NK-92 treated with Interleukin-12 subunit alpha and Interleukin-12 subunit beta, amount 100 ng/mL, for 24 hours (cell line): ENCODE measurements at regions not wholly inside any gene's neighbourhood (a gene's known extent, or its start where the extent isn't known, plus 50 kb on each side); places are given as distances from the start of the nearest gene placed in this dataset.

ENCODE experiments used
- DNase-seq: peaks from one replicate; lab custom pipeline; 2025; lab: John Stamatoyannopoulos, UW

DNA sequence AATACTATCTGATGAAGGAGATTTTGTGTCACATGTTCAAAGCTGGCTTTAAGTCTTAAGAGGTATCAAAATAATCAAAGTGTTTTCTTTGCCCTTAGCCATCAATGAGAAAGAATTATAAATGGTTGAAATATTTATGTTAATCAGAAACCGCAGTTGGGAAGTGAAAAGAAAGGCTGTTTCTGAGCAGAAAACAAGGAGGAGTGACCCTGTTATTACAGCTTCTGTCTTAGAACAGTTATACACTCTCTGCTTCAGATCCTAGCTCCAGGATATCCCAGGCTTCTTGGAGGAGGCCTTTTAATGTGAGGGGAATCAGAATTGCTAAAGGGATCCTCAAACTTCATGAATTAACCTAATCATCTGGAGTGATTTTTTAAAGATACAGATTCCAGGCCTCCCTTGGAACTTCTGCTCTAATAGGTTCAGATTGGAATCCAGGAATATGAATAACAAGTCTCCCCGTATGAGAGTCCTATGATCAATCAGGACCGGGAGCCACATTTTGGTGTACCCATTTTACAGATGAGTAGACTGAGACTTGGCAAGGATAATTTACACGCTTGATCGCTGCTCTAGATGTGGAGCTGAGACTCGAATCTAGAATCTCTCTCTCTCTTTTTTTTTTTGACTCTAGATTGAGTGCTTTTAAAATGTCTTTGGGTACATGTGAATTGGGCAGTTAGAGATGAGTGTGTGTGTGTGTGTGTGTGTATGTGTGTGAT lies 50.8 kb upstream of the JAG1 start:
- DNase-seq: no peak

DNA sequence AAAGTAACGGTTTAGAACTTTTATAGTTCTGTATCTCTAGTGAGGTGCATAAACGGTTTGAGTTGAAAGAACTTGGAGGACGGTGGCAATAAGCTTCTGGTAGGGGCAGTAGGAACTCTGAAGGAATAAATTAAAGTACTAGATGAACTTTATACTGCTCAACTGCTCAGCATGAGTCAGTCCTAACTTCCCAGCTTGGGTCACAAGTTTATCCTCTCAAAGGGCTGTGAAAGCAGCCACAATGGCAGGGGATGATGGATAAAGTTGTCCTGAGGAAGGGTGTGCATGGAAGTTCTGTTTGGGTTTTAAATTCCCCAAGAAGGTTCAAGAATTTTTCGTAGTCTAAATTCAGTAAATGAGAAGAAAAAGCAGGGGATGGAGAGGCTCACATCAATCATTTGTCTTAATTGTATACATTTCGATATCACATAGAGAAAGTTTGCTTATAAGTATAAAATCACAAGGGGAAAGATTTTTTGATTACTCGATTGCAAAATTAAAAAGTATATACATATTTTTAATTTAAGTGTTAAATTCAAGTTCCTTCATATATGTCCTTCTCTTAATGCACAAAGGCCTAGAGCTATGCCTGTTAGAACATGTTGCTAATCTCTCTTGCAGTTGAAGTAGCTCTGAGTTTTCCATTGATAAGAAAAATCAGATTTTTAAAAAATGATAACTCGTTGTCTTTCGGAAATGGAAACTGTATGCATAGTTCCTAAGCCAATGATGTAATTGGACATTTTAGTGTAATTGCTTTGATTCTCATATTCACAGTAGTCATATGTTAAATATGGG lies 55.3 kb upstream of the JAG1 start:
- no peak for DNase-seq

DNA sequence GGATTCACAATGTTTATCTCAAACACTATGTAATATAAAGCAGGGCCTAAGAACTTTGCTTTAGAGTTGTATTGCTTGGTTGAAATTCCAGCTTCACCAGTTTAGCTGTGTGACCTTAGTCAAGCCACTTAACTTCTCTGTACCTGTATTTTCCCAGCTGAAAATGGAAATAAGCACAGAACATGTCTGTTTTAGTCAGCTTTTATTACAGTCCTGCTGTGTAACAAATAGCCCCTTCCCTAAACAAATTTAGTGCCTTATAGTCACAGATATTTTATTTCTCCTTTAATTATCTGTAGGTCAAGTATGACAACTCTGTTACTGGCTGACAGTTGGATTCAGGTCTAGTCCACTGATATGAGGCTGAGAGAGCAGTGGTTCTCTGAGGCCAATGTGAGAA lies 56.0 kb upstream of the JAG1 start:
- DNase-seq: no peak

DNA sequence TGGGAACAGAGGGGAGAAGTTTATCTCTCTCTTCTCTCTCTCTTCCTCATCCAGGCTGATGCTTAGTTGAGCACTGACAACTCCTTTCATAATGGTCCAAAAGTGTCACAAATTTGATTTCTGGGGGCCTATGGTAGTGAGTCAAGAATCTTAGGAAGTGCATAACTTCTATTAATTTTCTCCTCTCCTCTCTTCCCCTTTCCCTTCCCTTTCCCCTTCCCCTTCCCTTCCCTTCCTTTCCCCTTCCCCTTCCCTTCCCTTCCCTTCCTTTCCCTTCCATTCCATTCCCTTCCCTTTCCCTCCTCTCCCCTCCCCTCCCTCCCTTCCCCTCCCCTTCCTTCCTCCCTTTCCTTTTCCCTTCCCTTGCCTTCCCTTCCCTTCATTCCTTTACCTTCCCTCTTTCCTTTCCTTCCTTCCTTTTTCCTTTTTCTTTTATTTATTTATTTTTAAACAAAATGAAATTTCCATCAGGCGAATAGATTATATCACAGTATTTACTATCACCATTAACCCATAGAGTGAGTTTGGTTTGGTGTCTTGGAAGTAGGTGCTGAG lies 56.9 kb upstream of the JAG1 start:
- no peak for DNase-seq

DNA sequence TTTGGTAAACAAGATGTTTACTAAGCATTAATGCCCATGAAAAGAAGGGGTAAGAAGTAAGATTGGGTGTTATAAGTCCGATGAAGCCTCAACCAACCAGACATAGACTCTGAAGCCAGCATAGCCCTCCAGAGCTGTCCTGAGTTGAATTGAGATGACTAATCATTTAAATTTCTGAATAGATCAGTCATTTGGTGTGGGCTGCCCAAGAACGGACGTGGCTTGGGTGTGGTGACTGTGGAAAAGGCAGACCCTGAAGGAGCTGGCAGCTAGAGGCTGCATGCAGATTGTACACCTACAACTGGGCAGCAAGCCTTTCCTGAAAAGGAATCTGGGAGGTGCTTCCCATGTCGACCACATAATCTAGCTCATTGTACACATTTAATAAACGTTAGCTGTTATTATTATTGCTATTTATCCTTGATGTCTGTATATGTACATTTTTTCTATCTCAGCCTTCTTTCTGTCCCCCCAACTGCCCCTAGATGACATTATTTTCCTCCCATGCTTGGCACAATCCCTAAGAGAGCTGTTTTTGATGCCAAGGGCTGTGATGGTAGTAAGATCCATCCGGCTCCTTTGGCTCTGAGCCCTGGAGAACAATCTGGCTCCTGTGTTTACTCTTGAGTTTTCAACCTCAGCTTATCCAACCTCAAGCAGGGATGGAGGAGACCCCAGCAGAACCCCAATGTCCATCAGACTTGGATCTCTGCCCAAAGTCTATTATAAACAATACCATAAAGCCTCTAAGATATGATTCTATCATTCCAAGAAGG lies 57.6 kb upstream of the JAG1 start:
- DNase-seq: no peak

DNA sequence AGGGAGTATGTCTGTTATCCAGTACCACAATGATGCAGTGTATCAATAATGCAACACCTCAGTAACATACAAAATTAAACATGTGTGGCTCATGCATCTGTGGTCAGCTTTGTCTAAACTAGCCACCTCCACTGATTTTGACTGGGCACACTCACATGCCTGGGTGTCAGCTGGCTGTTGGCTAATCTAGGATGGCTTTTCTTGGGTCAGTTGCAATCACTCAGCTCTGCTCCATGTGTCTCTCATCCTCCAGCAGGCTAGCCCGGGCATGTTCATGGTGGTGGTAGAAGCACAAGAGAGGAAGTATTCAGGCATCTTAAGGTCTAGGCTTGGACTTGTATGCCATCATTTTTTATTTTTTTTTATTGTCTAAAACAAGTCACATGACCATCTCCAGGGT lies 59.3 kb upstream of the JAG1 start:
- DNase-seq: no peak

DNA sequence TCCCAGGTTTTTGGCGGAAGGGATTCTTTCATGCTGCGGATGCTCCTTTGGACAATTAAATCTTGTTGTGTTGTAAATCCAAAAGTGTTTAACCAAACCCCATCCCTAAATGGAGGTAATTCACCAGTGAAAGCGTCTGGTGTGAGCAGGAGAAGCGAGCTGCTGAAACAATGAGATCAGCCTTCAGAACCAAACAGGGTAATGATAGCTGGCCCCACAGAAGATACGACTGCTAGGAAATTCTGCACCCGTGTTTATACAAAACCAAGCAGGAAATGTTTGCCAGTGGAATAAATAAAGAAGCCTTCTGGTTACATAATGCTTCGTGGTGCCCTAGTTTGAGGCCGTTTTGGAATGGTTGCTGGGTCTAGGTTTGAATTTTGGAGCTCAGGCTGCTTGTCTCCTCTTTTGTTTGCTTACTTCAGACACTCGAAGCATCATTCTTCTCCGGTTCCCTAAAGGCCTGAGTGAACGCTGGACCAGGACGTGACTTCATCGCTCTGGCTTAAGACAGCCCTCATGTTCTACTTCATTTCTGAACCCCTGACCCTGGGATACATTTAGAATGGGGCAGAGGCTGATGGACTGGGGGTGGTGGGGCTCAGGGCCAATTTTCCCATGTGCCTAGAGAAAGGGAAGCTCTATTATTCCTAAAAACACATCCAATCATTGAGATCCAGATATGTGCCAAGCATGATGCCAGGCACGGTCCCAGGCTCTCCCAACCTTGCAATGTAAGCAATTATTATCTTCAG lies 61.6 kb upstream of the JAG1 start:
- no peak for DNase-seq

DNA sequence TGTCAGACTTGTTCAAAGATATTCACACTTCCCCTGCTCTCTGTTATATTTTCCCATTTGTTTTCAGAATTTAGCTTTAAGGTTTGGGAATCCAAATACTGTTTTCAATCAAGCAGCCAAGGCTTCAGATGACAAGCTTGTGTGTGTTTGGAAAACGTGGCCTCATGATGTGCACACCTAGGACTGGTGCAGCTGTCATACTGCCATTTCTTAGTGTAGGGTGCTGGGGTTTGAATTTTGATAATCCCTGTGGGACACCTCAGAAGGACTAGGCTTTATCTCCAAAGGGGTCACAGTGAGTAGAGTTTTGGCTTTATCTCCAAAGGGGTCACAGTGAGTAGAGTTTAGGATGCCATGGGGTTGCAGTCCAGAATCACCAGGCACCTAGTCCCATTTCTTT lies 65.3 kb upstream of the JAG1 start:
- DNase-seq: no peak

DNA sequence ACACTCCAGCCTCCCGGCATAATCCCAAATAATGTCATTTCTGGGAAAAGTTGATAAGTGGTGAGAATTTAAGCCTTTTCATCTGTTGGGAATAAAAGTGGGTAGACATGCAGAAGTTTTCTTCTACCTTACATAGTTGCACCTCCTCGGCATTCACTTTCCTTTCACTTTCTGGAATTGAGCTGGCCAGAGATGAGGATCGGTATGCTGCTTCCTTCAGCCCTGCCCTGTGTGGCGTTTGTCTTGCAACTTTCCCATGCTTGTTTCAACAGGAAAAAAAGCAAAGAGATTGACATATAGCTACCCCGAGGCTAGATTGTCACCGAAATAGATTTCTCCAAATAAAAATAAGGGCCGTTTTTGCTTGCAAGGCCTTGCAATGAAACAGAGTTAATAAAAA lies 65.8 kb upstream of the JAG1 start:
- no peak for DNase-seq

DNA sequence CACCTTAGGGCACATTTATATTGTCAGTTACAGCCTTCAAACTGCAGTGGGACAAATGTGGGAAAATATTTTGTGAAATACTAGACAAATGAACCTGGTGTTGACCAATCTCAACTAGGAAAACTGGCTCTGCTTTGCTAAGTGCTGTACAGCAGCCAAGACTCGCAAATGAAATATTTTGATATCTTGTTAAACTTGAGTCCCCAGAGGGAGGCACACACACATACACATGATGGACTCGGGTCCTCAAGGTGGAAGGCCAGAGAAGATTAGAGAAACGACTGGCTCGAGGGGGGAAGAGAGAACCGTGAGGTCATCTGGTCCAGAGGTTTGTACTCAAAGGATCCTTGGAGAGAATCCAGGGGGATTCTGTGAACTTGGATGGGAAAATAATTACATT lies 67.3 kb upstream of the JAG1 start:
- no peak for DNase-seq

DNA sequence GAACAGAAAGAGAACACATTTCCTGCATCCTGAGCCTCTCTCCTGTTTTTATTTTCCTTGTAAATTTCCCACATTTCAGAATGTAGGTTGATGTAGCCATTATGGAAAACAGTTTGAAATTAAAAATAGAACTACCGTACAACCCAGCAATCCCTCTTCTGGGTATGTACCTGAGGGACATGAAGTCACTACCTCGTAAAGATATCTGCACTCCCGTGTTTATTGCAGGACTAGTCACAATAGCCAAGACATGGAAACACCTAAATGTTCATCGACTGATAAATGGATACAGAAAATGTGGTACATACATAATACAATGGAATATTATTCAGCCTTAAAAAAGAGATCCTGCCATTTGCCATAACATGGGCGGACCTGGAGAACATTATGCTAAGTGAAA lies 72.0 kb upstream of the JAG1 start:
- no peak for DNase-seq

DNA sequence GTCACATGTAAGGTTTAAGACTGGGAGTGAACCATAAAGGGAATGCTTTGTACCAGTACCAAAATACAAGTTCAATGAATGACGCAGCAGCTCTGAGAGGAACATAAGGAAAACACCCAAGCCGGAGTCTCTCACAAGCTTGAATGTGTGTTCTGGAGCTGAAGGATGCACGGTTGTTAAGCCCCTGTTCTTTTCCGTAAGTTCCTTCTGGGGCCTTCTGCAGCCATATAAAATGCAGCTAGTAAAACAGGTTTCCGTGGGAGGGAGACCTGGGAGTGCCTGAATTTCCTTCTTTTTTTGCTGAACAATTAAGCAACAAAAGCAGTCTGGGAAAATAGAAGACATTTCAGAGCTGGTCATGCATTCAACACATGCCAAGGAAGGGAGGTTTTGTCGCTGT lies 73.2 kb upstream of the JAG1 start:
- DNase-seq: no peak

DNA sequence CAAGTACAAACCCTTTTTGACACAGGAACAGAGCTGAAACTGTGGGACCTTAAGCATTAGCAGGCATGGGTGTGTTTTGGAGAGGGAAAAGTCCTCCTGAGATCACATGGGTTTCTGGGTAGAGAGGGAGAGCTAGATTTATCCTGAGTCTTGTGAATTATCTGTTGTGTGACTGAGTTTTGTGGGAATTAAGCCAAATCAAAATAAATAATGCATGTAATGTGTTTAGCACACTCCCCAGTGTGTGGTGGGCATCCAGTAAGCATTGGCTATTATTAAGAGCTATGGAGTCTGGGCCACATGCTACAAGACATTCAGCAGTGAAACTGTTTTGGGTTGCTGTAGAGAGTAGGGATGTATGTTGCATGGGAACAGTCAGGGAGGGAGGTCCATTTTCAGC lies 75.3 kb upstream of the JAG1 start:
- no peak for DNase-seq

DNA sequence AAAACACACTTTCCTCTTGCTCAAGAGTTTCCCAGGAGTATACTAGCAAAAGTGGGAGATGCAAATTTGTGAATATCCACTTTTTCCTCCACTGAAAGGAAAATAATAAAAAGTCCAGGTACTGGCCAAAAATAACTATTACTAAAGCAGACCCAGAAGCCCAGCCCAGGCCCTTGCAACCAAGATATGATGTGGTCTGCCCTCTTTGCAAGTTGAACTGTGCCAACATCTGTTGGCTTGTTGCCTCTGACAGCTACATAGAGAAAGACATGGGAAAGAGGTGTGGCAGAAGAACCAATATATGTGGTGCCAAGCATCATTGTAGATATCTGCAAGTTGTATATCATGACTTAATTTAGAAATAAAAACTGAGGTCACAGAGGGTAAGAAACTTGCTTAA lies 78.4 kb upstream of the JAG1 start:
- DNase-seq: no peak

DNA sequence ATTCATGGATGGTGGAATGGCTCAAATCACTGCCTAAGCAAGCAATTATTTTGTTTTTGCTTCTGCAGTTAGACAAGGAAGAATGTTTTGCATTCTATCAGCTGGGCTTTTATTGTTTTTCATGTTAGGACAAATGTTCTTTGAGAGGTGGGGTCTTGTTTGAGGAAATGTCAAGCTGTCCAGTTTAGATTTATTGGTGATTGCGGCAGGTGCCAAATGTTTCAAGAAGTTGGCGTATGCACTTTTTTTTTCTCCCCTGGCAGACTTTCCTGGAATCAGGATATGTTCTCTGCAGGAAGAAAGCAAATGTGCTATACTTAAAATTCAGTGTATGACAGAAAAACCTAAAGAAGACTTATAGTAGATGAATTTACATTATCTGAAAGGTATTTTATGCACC lies 81.0 kb upstream of the JAG1 start:
- DNase-seq: no peak

DNA sequence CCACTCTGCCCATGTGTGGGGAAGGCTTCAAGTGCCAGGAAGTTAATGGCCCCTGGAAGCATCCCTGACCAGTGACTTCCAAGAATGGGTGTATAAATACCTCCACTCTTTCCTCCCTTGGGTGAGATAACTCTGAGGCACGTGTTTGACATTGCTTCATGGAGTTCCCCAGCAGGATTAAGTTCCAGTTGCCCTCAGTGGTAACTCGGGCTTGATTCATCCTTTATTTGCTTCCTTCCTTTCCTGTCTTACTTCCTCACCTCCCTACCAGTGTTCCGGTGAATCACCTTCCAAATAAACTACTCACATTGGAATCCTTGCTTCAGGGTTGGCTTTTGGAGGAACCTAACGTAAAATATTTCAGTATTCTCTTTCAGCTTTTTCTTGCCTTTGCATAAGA lies 84.6 kb upstream of the JAG1 start:
- no peak for DNase-seq

DNA sequence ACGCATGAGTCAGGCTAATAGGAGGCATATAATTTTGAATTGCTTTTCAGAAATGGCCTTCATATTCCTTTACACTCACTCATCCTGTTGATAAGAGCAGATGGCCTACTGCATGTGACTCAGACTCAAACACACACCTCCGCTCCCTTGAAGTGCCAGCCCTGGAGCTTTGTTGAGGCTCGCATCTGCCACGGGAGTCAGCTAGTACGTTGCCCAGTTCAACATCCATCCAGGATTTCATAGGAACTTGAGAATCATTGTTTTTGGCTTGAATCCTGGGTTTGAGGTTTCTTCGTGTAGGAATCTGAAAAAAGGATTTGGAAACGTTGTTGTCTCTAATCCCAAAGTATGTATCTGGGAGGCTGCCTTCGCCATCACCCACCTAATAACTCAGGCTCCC lies 87.4 kb upstream of the JAG1 start:
- DNase-seq: no peak

DNA sequence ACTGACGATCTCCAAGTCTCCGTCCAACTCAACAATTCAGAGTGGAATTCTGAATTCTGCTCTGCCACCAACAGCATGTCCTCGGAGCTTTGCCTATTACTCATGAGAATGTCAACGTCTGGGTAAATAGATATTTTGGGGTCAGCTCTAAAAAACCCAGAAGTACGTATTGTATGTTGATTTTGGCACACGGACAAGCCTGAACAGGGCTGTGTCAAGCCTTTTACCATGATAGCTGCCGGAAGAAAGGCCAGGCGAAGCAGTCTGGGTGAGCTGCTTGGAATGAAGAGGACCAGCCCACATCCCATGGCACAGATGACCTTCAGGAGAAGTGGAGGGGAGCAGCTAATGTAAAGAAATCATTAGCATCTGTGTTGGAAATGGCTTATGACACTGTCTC lies 88.0 kb upstream of the JAG1 start:
- DNase-seq: no peak

DNA sequence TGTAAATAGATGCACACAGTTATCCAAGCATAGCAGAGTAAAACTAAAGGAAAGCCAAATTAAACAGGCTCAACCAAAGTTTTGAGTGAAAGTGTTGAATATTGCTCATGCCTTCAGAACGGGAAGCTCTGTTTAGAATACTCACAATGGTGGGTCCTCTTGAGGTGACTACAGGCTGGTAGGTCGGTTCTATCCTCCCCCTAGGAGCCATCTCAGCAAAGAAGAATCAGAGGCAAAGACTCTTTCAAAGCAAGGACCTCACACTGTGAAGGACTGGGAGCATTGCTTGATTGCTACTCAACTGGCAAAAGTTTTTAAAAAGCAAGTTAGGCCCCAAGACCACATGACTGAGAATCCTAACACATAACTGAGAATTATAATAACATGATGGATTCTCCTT lies 88.4 kb upstream of the JAG1 start:
- no peak for DNase-seq

DNA sequence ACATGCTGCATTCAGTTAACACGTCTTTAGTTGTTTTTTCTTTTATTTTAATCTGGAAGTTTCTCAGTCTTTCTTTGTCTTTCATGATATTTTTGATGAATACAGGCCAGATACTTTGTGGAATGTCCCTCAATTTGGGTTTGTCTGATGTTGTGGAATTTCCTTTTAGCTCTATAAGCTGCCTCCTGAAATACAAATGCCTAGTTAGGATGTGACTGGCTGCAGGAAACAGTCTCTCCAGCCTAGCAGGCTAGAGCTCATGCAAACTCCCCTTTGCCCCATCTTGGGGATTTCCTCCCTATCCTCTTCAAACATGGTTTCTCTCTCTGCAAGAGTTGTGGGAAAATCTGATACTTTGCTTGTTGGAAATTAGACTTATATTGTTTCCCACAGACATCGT lies 89.3 kb upstream of the JAG1 start:
- DNase-seq: no peak

DNA sequence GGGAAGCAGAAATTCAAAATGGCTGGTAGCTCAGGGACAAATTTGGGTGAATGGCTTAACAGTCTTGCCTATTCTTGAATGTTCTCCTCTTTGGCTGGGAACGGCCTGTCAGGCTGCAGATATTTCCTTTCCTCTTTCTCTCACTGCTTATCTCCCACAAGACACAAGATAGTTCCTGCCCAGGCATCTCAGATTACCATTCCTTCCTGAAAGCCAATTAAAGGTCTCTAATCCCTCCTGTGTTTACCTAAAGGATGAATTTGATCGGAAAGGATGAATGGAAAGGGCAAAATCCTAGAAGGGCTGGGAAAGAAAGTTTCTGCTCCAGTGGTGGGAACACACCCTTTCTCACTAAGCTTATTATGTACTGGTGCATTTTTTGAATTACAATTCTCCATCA lies 95.9 kb upstream of the JAG1 start:
- DNase-seq: no peak

DNA sequence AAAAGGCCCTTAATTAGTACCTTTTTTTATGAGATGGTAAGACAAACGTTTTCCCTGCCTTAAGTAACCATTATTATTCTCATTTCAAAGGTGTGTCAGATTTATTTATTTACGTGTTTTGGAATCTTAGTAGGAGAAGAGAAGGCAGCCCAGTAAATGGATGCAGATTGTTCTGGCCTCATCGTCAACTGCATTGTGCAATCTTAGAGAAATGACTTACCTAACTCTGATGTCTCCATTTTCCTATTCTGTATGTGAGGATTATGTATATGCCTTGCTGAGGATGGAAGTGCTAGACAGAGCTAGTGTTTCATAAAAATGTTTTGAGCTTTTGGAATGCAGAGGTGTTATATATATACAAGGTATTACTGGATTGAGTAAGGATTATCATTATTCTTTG lies 97.0 kb upstream of the JAG1 start:
- no peak for DNase-seq
